PFSK-1 (cell line): ENCODE measurements at regions not wholly inside any gene's neighbourhood (a gene's known extent, or its start where the extent isn't known, plus 50 kb on each side); places are given as distances from the start of the nearest gene placed in this dataset.

Experiments
- FOXP2 ChIP-seq: optimal IDR thresholded peaks from 2 replicates; pipeline ENCODE3; 2011; ENCODE audit warnings: borderline replicate concordance, control low read depth, inconsistent platforms; ENCODE audit not compliant: insufficient read depth; ENCODE audit errors: extremely low read length, extremely low read depth
- SIN3A ChIP-seq: IDR thresholded peaks from 2 replicates; pipeline ENCODE4 v1.6.1; 2012; ENCODE audit warnings: mild to moderate bottlenecking, low read length, moderate library complexity, borderline replicate concordance; ENCODE audit not compliant: insufficient read depth

GRCh38 chr11:109733245-109733644 lies 311.3 kb downstream of the C11orf87 start:
- TF ChIP-seq SIN3A, result no peak
- no peak for TF ChIP-seq FOXP2
